GM11168 (cell line): ENCODE measurements at regions not wholly inside any gene's neighbourhood (a gene's known extent, or its start where the extent isn't known, plus 50 kb on each side); places are given as distances from the start of the nearest gene placed in this dataset.
"Not testable (repeated sequence)": the region's sequence is repeated elsewhere in the genome, so short reads cannot be mapped to it uniquely, and the experiment has no call there.

Experiments
- in situ Hi-C: fragments of 300-500 bp; cut with MboI; formaldehyde crosslinking; loops from one replicate; pipeline ENCODE4 v1.12.0; 2022; ENCODE audit warnings: low sequenced_read_pairs; ENCODE audit not compliant: unreplicated experiment

DNA sequence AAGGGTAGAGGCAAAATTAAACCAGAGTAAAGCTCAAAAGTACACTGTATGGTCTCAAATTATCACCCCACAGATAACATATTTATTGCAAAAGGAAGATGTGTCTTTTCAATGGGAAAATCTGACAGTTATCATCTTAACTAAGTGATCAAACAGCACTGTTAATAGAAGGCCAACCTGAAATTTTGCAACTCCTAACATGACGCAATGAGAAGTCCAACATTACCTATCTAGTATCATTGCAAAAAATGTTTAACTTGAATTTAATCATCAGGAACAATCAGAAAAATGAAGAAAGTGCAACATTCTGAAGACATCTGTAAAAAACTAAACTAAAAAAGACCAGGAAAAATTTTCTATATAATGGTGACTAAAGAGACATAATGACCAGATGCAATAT is 156.7 kb upstream of the POGK start:
- in situ Hi-C loops = no loop called here

DNA sequence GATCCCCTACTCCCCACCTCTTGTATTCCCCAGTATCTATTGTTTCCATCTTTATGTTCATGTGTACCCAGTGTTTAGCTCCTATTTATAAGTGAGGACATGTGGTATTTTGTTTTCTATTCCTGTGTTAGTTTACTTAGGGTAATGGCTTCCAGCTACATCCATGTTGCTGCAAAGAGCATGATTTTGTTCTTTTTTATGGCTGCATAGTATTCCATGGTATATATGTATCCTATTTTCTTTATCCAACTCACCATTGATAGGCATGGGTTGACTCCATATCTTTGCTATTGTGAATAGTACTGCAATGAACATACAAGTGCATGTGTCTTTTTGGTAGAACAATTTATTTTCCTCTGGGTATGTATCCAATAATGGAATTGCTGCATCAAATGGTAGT is 154.6 kb upstream of the POGK start:
- in situ Hi-C loops = not testable (repeated sequence)

DNA sequence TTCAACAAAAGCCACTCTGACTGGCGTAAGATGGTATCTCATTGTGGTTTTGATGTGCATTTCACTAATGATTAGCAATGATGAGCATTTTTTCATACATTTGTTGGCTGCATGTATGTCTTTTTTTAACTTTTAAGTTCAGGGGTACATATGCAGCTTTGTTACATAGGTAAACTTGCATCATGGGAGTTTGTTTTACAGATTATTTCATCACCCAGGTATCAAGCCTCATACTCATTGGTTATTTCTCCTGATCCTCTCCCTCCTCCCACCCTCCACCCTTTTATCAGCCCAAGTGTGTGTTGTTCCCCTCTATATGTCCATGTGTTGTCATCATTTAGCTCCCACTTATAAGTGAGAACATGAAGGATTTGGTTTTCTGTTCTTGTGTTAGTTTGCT is 154.1 kb upstream of the POGK start:
- in situ Hi-C loops = no loop called here

DNA sequence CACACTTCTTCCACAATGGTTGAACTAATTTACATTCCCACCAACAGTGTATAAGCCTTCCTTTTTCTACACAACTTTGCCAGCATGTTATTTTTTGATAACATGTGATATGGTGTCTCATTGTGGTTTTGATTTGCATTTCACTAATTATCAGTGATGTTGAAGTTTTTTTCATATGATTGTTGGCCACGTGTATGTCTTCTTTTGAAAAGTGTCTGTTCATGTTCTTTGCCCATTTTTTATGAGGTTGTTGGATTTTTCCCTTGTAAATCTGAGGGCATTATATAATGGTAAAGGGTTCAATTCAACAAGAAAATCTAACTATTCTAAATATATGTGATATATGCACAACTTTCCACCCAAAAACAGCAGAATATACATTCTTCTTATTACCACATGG is 153.4 kb upstream of the POGK start:
- in situ Hi-C loops = not testable (repeated sequence)

DNA sequence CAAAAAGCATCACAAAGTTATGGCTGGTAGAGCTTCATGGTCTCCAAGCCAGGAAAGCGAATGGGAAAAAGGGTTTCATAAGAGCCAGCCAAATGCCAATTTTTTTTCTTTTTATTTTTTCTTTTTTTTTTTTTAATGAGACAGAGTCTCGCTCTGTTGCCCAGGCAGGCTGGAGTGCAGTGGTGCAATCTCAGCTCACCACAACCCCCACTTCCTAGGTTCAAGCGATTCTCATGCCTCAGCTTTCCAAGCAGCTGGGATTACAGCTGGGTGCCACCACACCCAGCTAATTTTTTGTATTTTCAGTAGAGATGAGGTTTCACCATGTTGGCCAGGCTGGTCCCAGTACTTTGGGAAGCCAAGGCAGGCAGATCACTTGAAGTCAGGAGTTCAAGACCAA is 148.7 kb upstream of the POGK start:
- in situ Hi-C loops = not testable (repeated sequence)

DNA sequence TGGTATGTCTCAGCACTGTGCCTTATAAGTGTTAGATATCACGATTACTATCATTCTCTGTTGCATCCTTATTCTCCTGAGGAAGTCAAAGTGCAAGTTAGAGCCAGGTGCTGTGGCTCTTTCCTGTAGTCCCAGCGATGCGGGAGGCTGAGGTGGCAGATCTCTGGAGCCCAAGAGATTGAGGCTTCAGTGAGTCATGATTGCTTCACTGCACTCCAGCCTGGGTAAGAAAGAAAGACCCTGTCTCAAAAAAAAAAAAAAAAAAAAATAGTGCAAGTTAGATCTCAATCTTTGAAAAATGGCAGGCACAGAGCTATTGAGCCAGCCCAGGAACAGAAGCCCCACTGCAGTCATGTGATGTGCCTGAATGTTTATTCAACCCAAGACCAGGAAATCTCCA is 147.8 kb upstream of the POGK start:
- in situ Hi-C loops = no loop called here

DNA sequence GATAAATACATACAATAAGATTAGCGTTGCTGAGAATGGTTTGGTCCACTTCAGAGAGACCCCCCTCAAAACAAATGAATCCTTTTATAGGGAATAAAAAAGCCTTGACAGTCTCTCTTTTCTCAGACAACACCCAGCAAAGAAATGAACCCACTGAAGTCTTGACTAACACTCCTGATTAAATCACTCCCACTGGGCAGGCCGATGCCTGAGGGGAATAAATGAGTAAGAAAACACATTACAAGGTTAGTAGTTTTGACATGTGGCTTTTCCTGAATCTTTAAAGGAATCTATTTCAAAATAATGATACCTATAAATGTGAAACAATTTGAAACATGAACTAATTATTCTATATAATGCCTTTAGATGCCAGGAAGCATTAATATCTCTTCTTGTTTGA is 146.9 kb upstream of the POGK start:
- in situ Hi-C loops = no loop called here

DNA sequence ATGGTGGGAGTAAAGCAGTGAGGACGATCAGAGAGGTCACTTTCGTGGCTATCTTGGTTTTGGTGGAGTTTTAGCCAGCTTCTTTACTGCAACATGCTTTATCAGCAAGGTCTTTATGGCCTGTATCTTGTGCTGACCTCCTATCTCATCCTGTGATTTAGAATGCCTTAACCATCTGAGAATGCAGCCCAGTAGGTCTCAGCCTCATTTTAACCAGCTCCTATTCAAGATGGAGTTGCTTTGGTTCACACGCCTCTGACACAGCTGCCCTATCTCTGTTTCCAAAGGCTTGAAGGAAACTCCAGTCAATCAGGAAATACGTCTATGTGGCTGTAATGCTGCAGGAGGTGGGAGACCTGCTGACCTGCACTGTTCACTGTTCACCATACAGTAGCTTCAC is 146.1 kb upstream of the POGK start:
- in situ Hi-C loops = no loop called here

DNA sequence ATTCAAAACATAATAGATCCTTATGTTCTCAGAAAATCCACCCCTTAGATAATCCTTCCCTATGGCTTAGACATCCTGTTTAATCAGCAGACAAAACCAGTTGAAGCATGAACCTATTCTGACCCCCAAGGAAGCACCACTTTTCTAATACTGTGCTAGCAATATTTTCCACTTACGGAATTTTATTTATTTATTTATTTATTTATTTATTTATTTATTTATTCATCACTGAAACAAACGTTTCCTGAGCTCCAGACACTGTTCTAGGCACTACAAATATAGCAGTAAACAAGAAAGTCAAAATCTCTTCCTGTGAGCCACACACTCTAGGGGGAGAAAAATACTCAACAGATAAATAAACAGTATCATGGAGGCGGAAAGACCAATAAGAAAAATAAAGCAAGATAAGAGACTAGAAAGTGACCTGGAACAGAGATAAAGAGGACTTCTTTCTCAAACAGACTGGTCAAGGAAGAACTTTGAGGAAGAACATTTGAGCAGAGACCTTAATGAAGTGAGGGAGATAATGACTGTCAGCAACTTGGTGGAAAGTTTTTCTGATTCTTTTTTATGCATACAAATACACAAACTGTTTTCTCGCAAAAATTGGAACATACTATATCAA is 145.5 kb upstream of the POGK start:
- in situ Hi-C loops = no loop called here

DNA sequence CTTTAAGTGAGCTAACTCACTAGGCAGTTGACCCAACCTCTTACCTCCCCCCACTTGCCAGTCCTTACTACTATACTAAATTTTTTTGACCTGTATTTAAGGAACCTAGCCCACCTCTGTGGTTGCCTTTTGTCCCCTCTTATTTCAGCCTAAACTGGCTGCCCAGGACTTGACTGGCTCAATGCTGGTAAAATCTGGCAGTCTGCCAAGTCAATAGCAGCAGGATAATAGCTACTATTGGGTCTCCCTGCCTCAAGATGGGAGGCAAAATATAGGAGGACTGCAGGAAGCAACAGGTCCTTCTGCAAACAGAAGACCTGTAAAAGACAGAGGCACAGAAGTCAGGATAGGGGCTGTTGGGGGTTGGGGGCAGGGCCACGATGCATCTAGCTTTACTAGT is 144.2 kb upstream of the POGK start:
- in situ Hi-C loops = no loop called here

DNA sequence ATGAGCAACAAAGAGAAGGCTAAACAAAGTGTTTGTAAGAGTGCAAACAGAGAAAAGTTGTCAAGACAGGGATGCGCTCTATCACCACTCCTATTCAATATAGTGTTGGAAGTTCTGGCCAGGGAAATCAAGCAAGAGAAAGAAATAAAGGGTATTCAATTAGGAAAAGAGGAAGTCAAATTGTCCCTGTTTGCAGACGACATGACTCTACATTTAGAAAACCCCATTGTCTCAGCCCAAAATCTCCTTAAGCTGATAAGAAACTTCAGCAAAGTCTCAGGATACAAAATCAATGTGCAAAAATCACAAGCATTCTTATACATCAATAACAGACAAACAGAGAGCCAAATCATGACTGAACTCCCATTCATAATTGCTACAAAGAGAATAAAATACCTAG is 143.4 kb upstream of the POGK start:
- in situ Hi-C loops = not testable (repeated sequence)

DNA sequence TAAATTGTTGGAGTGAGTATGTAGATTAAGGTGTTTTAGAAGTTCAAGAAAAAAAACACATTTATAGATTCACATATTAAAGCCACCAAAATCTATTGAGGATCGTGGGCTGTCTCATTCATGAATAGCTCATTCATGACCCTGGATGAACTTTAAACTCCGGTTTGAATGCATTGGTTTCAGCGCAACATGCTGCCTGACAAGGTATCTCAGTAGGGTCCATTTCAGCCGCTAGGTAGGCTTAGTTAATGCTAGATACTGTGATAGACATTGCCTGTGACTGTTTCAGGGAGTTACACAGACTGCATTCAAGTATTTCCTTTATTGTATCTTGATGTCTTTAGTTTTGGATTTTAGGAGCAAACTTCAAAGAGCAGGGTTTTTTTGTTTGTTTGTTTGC is 140.5 kb upstream of the POGK start:
- in situ Hi-C loops = no loop called here

DNA sequence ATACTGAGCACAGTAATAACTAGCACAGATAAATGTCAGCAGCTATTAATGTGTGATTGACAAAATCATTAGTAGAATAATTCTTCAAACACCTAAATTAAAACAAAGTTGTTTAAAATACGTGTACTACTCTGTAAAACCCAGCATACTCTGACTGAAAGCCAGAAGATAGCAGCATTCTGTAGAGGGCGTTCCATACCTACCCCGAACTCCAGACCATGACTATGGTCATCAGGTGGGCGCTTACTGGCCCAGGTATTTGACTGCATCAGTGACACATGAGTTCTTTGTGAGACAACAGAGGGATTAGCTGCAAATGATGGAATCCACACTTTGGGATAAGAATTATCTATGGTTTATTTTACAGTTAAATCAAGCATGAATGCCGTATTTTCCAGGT is 139.7 kb upstream of the POGK start:
- in situ Hi-C loops = no loop called here

DNA sequence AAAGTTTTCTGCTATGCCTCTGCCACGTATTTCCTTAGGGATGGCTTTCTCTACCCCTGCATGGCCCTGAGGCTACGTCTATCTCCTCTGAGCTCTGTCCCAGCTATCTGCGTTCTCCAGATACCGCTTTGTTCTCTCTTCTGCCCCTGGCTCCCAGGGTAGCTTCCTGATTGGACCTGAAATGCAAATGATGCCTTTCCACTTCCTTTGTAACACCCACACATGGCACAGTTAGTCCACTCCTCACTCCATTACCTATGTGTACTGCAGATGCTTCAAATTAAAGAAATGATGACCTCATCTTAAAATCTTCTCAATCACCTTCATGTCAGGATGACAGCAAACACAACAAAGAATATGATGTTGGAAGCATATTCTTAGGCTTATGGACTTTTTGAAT is 138.6 kb upstream of the POGK start:
- in situ Hi-C loops = no loop called here

DNA sequence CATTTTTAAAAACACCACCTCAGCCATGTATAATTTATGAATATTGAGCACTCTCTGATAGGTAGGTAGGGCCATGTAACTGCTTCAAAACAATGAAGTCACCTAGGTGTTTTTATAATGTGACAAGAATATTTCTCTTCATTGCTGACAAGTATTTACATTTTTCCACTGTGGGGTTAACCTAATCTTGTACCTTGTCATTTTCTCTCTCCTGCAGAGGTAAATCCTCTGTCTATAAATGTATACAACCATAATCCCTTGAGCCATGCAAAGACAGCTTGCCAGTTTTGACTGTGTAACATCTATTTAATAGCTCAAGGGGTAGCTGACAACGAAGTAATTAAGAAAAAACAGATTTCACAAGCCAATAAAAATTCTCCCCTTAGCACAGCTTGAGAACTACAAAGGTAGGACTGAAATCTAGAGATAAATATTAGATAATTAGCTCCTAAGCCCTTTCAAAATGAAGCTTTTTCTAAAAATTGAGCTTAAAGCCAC is 137.6 kb upstream of the POGK start:
- in situ Hi-C loops = no loop called here

DNA sequence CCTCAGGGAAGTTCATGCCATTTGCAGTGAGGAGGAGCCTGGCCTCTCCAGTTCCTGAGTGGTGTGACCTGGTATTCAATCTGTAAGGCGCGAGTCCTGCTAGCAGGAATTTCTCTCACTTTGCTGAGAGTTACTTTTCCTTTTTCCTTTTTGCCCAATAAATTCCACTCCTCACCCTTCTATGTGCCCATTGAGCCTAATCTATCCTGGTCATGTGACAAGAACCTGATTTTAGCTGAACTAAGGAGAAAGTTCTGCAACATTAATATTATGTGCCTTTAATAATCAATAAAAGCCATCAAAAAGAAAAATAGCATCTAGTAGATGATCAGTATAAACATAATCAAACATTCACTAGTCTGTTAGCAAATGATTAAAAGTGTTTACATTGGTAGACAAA is 136.1 kb upstream of the POGK start:
- in situ Hi-C loops = no loop called here

DNA sequence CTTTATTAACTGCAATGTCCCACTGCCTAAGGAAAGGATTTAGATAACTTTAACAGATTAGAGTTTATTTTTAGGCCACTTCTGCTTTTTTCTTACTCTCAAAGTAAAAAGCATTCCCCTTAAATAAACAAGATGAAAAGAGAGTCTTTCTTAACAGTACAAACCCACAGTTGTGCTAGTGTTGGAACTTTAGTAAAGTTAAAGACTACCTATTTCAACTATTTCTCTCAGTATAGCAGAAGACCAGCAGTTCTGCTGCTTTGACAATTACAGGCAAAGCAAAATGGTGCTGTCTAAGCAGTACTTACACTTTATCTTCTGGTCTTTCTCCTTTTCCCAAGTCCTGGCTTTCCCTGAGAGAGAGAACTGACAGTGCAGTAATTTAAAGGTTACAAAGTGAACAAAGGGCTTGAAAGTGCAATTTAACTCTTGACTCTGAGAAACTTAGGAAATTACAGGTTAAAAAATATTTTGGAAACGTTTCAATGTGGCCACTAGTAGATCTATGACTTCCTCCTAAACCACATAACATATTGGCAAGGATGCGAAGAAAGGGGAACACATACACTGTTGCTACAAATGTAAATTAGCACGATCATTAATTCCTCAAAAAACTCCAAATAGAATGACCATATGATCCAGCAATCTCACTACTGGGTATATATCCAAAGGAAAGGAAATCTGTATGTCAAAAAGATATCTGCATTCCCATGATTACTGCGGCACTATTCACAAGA is 135.4 kb upstream of the POGK start:
- in situ Hi-C loops = no loop called here

DNA sequence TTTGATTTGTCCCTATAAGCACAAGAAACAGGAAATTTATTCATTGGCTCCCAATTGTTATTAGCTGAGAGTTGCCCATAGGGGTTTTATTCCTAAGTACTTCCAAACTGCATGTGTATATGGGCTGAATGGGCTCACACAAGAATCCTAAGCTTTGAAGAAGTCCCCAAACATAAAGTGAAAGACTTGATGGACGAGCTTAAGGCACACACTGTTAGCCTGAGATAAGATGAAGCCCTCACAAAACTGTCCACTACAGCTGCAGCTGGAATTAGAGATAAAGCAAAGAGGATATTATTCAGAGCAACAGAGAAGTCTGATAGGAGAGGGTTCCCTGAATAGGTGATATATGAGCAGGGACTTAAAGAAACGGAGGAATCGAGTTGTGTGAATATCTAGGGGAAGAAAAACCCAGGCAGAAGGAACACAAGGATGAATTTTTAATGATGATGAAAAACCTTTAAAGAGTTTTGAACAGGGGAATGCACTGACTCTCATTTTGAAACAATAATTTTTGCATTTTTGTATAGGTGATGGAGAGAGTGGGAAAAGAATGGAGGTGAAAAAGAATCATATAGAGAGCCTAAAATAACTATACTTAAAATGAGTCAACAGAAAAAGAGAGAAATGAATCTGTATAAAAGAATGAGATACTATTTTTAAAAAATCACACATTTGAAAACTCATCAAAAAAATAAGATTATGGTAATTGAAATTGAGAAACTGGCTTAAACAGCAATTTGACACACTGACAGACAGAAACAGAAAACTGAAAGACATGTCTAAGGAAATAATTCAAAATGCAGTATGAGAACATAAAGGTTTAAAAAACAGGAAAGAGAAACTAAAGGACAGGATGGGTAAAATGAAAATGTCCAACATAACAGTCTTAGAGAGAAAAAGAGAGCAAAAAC is 133.6 kb upstream of the POGK start:
- in situ Hi-C loops = no loop called here

DNA sequence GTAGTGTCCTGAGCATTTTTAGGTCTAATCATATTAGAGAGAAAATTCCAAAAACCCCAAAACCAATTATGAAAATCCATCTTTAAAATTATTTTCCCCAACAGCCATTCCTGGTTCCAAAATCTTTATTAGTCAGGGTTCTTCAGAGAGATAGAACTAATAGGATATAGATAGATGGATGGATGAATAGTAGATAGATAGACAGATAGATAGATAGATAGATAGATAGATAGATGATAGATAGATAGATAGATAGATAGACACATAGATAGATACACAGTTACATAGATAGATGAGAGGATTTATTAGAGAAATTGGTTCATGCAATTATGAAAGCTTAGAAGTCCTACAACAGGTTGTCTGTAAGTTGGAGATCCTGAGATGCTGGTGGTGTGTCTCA is 122.7 kb upstream of the POGK start:
- in situ Hi-C loops = no loop called here

DNA sequence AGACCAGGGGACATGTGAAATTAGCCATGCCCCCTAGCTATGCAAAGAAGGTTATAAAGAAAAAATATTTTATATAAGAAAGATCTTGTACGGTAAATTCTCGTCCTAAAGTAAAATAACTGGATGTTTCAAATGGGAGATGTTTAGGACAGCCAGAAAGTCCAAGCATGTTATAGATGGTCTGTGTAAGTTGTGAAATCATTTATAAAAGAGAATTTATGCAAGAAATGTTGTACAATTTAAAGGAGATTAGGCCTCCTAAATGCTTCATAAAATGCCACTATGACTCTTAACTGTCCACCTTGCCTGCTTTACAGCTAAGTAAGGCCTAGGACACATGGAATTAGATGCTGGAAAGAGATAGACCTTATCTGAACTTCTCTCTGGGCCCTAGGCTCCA is 118.1 kb upstream of the POGK start:
- in situ Hi-C loops = no loop called here

DNA sequence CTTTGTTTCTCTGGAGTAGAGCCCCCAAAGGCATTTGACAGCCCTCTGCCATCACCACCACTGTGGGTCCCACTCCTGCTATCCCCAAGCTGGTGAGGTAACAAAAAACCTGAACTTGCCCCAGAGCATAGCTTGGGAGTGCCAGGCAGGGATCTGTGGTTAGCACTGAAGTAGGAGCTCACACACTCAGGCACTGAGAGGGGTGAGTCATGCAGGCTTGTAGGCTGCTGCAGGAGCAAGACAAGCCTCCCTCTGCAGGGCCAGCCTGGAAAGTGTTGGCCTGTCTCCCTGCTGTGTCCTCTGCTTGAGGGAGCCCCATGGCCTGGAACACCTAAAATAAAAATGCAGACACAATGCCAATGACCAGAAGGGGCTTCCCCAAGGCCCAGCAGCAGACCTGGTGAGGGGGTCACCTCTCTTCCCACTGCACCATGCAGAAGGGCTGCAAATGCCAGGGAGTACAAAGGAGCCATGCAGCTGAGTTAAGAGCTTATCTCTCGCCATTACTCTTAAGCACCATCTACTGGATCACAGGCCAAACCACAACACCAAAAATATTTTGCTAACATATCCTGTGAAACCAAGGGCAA is 108.9 kb upstream of the POGK start:
- in situ Hi-C loops = no loop called here
